AG08395 (cell line): ENCODE measurements at regions not wholly inside any gene's neighbourhood (a gene's known extent, or its start where the extent isn't known, plus 50 kb on each side); places are given as distances from the start of the nearest gene placed in this dataset.
"Not testable (repeated sequence)": the region's sequence is repeated elsewhere in the genome, so short reads cannot be mapped to it uniquely, and the experiment has no call there.

Experiments used
- DNase-seq: peaks from one replicate; pipeline ENCODE4 v3.0.0; 2012; ENCODE audit warnings: mixed read lengths, low spot score

- DNase-seq = no peak
These were observed 94.6 kb upstream of the SCAF11 start for GRCh38 chr12:46084666-46085631.

- no peak for DNase-seq
These were observed 92.3 kb upstream of the SCAF11 start for GRCh38 chr12:46082490-46083200.

GRCh38 chr12:46073321-46073720, 82.9 kb upstream of the SCAF11 start:
- DNase-seq = no peak

- peak; percentile 81 for DNase-seq
These were observed 81.6 kb upstream of the SCAF11 start for GRCh38 chr12:46071769-46072624.

- no peak for DNase-seq
These were observed 81.0 kb upstream of the SCAF11 start for GRCh38 chr12:46071335-46071734.

- DNase-seq = no peak
These were observed 76.7 kb upstream of the SCAF11 start for GRCh38 chr12:46067094-46067493.

- DNase-seq = no peak
These were observed 75.2 kb upstream of the SCAF11 start for GRCh38 chr12:46065412-46066166.

- no peak for DNase-seq
These were observed 74.2 kb upstream of the SCAF11 start for GRCh38 chr12:46064548-46064947.

- DNase-seq = not testable (repeated sequence)
These were observed 68.3 kb upstream of the SCAF11 start for GRCh38 chr12:46058697-46059096.

- no peak for DNase-seq
These were observed 60.4 kb upstream of the SCAF11 start for GRCh38 chr12:46050805-46051204.

- no peak for DNase-seq
These were observed 59.3 kb upstream of the SCAF11 start for GRCh38 chr12:46049665-46050064.

GRCh38 chr12:46046436-46046835, 56.1 kb upstream of the SCAF11 start:
- DNase-seq = no peak

GRCh38 chr12:46043972-46044520, 53.7 kb upstream of the SCAF11 start:
- DNase-seq = no peak
